ENCODE measurements at regions not wholly inside any gene's neighbourhood (a gene's known extent, or its start where the extent isn't known, plus 50 kb on each side); places are given as distances from the start of the nearest gene placed in this dataset.

- no peak for TF ChIP-seq CTCF (conservative IDR thresholded peaks at IDR 0.05; ENCODE audit: control insufficient read depth, insufficient read depth, low read depth, low read length)
- no peak overlapping the region for H3K4me3 ChIP-seq (ENCODE audit: control insufficient read depth, low read depth, low read length)
- no peak for DNase-seq (ENCODE audit: low read depth)
Measured at GRCh38 chr6:1463751-1464426, 74.5 kb downstream of the FOXF2 start.

GRCh38 chr6:1464781-1465370 is 75.5 kb downstream of the FOXF2 start:
- H3K4me3 ChIP-seq (ENCODE audit: control insufficient read depth, low read depth, low read length): no peak overlapping the region
- DNase-seq (ENCODE audit: low read depth): no peak
- no peak for TF ChIP-seq CTCF (conservative IDR thresholded peaks at IDR 0.05; ENCODE audit: control insufficient read depth, insufficient read depth, low read depth, low read length)

GRCh38 chr6:1468126-1468525 is 78.8 kb downstream of the FOXF2 start:
- no peak overlapping the region for H3K4me3 ChIP-seq (ENCODE audit: control insufficient read depth, low read depth, low read length)
- no peak for DNase-seq (ENCODE audit: low read depth)
- no peak for TF ChIP-seq CTCF (conservative IDR thresholded peaks at IDR 0.05; ENCODE audit: control insufficient read depth, insufficient read depth, low read depth, low read length)

- no peak for DNase-seq (ENCODE audit: low read depth)
- no peak for TF ChIP-seq CTCF (conservative IDR thresholded peaks at IDR 0.05; ENCODE audit: control insufficient read depth, insufficient read depth, low read depth, low read length)
Measured at GRCh38 chr6:1470040-1470439, 80.7 kb downstream of the FOXF2 start.

GRCh38 chr6:1472643-1473042 is 83.3 kb downstream of the FOXF2 start:
- DNase-seq (ENCODE audit: low read depth): no peak
- no peak for TF ChIP-seq CTCF (conservative IDR thresholded peaks at IDR 0.05; ENCODE audit: control insufficient read depth, insufficient read depth, low read depth, low read length)
- H3K4me3 ChIP-seq (ENCODE audit: control insufficient read depth, low read depth, low read length): no peak overlapping the region

More at GRCh38 chr6:1470040-1470439, 80.7 kb downstream of the FOXF2 start:
- H3K4me3 ChIP-seq (ENCODE audit: control insufficient read depth, low read depth, low read length): no peak overlapping the region

GRCh38 chr6:1473166-1473565 is 83.8 kb downstream of the FOXF2 start:
- no peak overlapping the region for H3K4me3 ChIP-seq (ENCODE audit: control insufficient read depth, low read depth, low read length)
- no peak for DNase-seq (ENCODE audit: low read depth)
- no peak for TF ChIP-seq CTCF (conservative IDR thresholded peaks at IDR 0.05; ENCODE audit: control insufficient read depth, insufficient read depth, low read depth, low read length)
